Daoy (cell line): ENCODE measurements at regions not wholly inside any gene's neighbourhood (a gene's known extent, or its start where the extent isn't known, plus 50 kb on each side); places are given as distances from the start of the nearest gene placed in this dataset.

Experiments
- DNase-seq: peaks from one replicate; pipeline ENCODE4 v3.0.0-alpha.2; 2015; ENCODE audit warnings: low read depth

DNA sequence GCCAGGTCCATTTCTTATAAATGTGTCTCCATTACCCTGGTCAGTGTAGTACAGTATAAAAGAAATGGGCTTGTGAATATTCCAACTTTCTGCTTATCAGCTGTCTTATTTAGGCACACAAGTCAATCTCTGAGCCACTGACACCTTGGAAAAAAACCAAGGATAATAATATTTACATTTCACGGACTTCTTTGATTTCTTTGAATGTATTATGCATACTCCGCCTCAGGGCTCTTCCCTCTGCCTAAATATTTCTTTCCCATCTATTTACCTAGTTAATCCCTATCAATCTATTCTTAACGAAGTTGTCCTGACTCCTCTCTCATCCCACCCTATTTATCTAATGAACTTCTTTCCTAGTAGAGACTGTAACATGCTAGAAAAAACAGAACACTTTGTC, 253.8 kb downstream of the CRPPA start:
- no peak for DNase-seq

DNA sequence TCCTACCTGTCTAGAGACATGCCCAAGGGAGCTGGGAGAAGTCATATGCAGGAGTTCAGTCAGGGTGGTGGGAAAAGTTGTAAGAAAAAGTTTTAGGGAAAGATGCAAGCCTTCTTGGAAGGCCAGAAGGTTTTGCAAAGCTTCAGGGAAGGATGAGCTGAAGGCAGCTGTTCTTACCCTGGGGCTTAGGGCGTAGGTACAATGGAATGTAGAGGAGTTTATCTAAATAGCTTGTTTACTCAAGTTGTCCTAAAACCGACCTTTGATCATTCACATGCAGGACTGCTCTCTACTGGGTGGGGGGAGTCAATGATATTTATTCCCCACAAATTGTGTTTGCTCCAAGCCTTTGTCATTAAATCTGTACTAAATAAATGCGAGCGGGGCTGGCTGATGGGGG, 277.0 kb downstream of the CRPPA start:
- no peak for DNase-seq

DNA sequence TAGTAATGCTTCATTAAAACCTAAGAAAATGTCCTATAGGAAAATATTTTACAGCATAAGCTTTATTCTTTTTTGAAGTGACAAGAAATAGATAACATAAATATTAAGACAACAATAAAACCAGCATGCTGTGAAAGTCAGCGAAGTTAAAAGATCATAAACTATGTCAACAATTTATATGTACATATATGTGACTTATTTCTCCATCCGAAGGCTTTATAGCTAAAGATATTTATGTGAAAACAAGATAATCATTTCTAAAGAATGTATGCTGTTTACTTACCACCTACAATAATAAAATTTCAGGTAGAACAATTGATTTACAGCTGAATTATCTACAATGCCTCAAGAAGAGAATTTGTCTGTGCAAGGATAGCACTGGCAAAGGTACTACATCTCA, 283.4 kb downstream of the CRPPA start:
- DNase-seq, result no peak

DNA sequence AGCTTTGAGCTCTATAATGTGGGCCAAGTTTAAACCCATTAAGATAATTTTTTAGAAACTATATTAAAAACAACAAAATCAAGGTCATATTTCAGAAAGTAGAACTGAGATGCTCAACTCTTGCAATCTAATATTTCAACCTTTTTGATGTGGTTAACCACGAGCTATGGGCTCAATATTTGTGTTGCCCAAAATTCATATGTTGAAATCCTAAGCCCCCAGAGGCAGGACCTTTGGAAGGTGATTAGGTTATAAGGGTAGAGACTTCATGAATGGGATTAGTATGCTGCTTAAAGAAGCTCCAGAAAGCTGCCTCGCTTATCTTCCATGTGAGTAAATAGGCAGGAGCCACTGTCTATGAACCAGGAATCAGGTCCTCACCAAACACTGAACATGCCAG, 284.4 kb downstream of the CRPPA start:
- DNase-seq, result no peak

DNA sequence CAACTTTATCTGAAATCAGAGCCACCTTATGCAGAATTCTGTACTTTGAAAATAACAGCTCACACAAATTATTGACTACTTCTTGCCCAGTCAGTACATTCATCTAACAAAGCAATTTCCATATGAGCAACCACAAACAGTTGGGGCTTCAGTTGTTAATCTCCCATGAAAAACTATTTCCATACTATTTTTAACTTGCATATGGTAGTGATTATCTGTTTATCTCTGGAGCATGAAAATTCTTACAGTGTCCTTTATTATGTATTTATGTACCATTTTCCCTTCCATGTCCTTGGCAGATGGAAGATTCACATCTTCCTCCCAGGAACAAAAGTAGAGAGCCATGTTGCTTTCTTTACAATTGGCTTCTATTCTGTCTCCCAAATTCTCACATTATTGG, 285.7 kb downstream of the CRPPA start:
- DNase-seq, result no peak

DNA sequence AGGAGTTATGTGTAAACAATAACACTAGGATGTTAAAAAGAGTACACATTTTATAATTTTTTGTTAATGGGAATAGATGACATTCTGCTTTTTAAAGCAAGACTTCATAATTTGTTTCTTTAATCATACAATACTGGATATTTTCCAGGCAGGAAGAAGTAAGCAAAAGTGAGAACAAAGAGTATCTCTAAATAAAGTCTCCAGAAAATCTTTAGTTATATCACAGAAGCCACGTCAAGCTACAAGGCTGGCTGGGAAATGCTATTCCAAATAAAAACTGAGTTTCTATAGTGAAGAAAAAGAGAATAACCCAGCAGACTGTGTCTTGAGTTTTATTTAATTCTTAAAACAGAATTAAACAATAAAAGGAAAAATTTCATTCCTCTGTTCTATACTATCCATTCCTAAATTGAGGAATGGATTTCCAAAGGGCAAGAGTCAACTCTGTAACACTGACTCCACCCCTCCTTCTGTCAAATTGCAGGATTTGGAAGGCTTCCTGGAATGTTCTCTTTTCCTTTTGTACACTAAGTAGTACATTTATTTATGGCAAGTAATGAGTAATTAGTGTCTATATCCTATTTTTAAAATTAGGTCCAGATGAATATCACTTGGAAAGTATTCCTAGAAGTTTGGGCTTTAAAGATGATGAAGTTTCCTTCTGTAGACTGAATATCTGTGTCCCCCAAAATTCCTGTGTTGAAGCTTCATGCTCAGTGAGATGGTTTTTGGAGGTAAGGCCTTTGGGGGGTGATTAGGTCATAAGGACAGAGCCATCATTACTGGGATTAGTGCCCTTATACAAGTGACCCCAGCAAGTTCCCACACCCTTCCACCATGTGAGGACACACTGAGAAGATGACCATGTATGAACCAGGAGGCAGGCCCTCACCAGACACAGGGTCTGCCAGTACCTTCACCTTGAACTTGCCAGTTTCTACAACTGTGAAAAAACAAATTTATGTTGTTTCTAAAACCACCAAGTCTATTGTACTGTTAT, 290.9 kb downstream of the CRPPA start:
- no peak for DNase-seq

DNA sequence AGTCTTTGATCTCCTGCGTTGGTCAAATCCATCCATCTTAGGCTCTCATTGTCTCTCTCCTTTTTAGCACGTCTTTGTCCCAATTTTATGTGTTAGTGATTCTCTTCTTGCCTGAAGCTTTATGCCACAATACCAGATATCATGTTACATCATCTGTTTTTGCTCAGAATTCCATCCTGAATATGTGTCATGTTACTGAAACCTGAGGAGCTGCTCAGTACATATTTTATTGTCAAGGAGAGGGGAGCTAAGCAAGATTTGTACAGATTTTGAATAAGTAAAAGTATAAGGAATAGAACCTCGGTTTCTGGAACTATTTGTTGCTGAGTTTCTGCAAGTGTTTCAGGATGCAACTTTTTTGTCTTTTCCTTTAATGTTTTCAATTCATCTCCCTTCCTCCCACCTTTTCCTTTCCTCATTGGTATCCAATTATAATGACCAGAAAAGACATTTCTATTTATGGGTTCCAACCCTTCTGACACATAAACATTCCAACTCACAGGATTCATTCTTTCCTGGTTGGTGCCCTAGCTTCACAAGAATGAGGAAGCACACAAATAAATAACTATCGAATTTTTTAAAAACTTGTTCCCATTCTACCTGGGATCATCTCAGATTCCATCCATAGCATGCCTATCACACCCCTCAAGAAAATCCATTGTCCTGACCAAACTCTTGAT, 291.8 kb downstream of the CRPPA start:
- DNase-seq, result no peak

DNA sequence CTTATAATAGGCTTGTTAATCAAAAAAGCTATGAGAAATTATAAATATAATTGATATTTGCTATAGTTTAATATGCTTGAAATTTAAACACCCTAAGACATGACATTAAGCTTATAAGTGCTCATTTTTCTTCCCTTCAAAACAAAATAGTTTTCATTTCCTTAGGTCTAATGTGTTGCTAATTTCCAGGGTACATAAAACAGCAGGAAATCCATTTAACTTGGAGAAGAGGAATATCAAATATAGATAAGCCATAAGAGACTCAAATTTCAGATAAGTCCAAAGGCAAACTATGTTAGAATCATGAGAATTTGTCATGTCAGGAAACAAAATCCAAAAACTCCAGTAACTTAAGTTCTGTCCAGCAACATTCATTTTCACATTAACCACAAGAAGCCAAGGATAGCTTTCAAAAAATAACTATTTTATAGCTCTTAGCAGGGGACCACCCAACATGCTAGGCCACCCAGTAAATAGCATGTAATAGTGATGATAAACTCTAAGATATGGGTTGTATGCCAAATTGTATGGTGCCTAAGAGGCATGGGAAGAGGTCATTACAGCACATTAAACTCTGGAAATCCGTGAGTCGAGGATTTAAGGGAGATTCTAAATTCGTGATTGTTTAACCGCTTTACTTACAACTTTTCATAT, 298.1 kb downstream of the CRPPA start:
- no peak for DNase-seq

DNA sequence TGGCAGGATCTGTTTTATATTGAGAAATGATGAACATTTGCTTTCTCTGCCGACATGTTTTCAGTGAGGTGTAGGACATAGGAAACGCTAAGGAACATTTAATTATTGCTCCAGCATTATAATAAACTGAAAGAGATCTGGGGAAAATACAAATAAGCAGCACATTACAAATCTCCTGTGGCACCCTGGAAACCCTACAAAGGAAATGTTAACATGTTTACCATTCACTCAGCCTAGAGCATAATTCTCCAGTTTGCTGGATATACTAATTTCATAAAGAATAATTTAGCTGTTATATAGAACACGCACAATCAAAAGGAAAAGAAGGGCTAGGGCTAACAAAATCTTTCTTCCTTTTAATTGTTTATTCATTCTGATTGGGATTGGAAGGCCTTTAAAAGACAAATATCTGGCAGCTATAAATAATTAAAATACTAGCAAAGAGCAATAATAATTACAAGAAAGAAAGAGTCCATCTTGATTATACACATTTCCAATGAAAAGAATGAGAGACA, 299.4 kb downstream of the CRPPA start:
- DNase-seq, result no peak

DNA sequence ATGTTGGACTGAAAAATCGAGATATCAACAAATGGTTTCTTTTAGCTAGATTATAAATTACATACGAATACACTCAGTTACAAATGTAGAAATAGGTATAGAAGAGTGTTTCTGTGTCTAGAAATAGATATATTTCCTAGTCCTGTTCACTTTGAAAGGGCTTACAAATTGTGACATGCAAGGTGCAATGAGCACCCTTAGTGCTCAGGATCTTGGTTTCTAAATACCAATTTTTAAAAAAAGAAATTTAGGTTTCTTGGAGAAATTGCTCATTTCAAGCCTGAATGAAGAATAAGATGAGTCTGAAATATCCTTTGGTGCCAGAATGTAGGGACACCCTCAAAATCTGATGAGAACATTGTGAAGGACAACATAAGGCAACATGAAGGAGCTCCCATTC, 306.0 kb downstream of the CRPPA start:
- DNase-seq, result no peak

DNA sequence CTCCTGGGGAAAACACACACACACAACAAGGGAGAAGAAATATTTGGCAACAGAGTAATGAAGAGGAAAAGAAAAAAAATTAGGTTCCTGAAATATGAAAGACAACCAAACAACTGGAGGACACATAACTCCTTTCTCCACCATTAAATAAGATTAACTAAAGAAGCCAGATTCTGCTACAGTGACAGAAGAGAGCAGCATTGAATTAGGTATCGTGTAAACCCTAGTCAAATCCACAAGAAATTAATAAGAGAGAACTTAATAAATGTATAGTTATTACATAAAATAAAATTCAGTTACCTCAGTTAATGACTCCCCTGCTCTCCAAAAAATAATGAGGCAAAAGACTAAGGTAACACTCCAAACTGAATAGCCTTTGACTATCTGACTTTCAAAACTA, 306.7 kb downstream of the CRPPA start:
- DNase-seq, result no peak

DNA sequence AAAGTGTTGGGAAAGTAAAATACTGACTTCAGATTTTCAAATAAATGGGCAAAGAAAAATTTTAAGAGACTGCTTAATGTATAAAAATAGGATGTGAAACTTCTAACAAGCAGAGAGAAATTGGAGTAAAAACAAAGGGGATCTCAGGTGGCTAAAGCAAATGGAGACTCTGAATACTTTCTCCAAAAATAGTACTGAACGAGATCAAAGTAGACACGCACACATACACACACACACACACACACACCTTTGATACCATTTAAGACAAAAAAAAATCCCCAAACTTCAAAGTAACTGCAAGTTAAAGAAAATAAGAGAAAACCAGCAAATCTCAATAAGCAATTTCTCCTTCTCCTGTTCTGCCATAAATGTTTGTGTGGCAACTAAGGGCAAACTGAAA, 307.3 kb downstream of the CRPPA start:
- DNase-seq, result no peak

DNA sequence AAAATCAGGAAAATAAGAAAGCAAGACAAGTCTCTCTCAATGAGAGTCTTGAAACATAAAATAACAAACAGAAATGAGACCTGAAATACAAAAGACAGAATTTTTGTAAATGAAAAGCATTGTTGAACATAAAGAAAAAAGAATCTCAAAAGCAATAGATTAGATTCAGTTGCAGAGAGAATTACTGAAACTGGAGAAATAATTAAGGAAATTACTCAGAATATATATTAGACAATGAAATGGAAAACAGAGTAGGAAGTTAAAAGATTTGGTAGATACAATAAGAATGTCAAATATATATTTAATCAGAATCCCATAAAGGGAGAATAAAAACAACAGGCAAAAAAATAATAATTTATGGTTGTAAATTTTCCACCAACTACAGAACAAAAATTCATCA, 308.3 kb downstream of the CRPPA start:
- no peak for DNase-seq

DNA sequence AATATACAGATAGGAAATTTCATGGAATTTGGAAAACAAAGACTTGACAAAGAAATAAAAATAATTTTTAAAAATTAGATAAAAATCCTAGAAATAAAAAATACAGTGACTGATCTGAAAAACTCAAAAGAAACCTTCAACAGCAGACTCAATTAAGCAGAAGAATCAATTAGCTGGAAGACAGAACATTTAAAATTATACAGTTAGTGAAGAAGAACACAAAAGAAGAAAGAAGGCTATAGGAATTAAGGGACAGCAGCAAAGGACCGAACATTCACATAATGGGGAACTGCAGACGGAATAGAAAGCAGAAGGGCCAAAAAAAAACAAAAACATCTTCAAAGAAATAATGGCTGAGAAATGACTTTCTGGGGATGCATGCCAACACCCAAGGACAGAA, 314.5 kb downstream of the CRPPA start:
- DNase-seq, result no peak

DNA sequence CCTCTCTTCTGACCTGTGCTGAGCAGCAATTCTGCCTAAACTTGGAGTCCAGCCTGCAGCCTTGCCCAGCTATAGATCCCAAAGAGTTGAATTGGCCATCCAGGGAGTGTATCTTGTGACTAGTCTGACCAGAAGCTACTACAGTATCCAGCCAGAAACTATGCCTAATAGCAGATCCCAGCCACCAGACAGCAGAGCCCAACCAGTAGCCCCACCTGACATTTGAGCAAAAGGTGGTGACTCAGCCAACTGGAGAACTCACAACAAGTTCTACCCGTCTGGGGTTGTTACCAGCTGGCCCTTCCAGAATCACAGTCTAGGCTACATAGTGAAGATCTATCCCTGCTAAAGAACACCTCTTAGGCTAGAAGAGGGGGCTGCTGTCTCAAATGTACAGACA, 315.0 kb downstream of the CRPPA start:
- DNase-seq, result no peak

DNA sequence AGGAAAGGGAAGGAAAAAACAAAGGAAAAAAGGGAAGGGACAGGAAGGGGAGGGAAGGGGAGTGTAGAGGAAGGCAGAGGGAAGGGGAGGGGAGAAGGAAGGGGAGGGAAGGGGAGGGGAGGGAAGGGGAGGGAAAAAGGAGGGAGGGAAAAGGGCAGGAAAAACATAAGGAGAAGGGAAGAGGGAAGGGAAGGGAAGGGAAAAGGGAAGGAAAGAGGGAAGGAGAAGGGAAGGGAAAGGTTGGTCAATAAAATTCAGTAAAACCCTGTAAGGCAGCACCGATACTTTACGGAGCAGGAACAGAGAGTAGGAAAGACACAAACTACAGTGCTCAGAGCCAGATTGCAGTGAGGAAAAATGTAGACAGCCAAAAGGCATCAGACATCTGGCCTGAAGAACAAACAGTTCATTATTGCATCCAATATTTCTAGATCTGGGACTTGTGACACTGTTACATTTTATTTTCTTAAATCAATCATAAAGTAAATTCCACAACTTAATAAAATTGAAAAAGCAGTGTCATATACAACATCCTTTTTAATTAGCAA, 322.0 kb downstream of the CRPPA start:
- DNase-seq, result no peak

DNA sequence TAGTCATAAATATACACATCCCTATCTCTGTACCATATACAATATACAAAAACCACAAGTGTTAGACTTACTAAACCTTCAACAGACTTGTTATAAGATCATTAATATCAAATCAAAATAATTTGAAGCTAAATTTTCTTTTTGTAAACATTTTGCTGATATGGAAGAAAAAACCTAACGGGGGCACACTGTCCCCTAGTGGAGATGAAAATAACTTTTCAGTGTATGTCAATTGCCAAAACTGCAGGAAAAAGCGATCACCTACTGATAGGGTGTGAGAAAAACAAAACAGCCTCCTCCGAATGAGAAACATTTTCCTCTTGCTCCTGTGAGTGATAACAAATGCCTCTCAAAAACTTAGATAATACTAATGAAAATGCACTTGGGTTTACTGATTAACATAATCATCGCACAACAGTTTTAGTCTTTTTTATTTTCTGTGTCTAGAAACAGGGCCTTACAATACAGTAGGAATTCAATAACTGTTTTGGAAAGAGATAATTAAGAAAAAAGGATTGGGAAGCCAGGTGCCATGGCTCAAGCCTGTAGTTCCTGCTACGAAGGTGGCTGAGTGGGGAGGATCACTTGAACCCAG, 322.7 kb downstream of the CRPPA start:
- DNase-seq, result no peak

DNA sequence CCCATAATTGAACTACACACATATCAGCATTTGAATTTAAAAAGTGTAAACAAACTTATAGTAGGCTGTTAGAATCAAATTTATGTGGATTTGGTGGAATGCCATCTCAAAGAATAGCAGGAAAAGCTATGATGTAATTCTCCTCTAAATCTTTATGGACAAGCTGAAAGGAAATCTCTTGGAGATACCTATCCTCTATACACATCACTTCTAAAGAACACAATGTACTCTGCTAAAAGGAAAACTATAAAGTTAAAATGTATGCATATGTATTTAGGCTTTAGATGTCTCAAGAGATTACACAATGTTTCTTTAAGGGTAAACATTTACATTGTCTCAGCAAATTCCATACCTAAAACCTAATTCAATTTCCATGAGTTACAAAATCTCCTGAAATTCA, 323.3 kb downstream of the CRPPA start:
- no peak for DNase-seq

DNA sequence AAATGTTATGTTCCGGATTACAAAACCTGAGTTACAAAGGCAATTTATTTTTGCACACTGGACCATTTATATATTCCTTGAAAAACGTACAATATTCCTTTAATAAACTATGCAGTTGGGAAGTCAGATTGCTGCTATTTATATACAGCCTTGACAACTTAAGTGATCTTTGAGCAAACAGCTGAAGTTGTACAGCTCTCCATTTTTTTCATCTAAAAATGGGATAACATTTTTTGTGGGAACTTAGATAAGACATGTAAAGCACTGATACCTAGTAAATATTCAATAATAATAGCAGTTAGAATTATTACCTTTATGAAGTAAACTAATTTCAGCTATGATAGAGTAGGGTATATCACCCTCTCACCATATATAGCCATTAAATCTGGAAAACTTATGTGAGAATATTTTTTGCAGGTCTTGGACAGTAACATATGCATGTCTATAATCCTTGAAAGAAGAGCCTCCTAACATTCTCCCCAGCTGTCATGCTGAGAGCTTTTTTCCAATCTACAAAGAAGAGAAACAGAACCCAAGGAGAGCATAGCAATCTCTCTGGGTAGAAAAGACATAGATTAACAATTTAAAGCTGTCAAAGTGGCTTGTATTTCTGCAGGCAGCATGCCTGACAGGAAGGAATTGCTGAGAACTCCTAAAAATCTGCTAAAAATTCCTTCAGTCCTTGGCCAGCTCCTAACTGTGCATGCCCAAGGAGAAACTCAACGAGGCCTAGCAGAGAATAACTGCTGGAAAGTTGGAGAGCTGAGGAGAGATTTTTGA, 326.0 kb downstream of the CRPPA start:
- DNase-seq, result no peak

DNA sequence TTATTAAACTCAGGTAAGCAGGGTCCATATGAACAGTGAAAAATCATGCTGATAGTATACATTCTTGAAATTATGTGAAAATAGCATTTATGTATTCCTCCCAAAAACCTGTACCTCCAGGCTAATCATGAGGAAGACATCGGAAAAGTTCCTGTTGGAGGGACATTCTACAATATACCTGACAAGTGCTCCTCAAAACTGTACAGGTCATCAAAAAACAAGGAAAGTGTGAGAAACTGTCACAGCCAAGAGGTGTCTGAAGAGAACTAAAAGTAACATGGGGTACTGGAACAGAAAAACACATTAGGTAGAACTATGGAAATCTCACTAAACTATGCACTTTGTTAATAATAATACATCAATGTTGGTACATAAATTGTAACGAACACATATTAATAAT, 326.7 kb downstream of the CRPPA start:
- no peak for DNase-seq

DNA sequence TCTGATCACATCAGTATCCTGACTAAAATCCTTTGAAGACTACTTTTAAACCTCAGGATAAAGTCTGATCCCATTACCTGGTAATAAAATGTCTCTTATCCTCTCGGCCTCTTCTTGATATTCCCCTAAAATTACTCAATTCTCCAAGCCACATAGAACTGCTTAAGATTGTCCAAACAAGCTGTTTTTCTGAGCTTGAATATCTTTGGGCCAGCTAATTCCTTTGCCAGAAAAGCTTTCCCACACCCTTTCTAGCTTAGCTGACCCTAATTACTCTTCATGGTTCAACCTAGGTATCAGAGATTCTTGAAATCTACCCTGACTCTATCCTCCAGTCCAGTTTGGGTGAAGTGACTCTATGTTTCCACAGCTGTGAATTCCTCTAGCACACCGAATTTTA, 328.6 kb downstream of the CRPPA start:
- no peak for DNase-seq
